ENCODE measurements at regions not wholly inside any gene's neighbourhood (a gene's known extent, or its start where the extent isn't known, plus 50 kb on each side); places are given as distances from the start of the nearest gene placed in this dataset.

- H3K9me3 ChIP-seq (ENCODE audit: insufficient read depth in 2 of 2, low read depth in 1 of 2, low read length in 1 of 2), result no peaks in the 10 kb centered on the region
- no peak overlapping the region for H3K4me3 ChIP-seq (ENCODE audit: extremely low read depth in 1 of 4, insufficient read depth in 2 of 4, low read depth in 3 of 4, low read length in 4 of 4)
- H4K91ac ChIP-seq (replicated peaks; ENCODE audit: insufficient read length, low read length), result no peak overlapping the region
- no peak overlapping the region for H3K56ac ChIP-seq (replicated peaks; ENCODE audit: insufficient read length, low read depth, low read length)
- no peak overlapping the region for H3K18ac ChIP-seq (ENCODE audit: extremely low read depth, low read length)
- no peak overlapping the region for H2BK120ac ChIP-seq (replicated peaks; ENCODE audit: low read depth, low read length)
- H4K20me1 ChIP-seq (replicated peaks in 1 of 2; ENCODE audit: control insufficient read depth in 1 of 2, insufficient read depth in 2 of 2, low read length in 2 of 2), result no peaks in the 10 kb centered on the region
- H3K23me2 ChIP-seq (ENCODE audit: low read depth, low read length), result no peaks in the 10 kb centered on the region
- no peak overlapping the region for H4K5ac ChIP-seq (ENCODE audit: insufficient read length, low read depth, low read length)
- H3K36me3 ChIP-seq (ENCODE audit: control insufficient read depth in 2 of 4, insufficient read depth in 4 of 4, low read length in 3 of 4), result no peaks in the 10 kb centered on the region
- no peak for DNase-seq (ENCODE audit: low read depth in 1 of 2, low spot score in 2 of 2)
- ChIA-PET CTCF (ENCODE audit: partially characterized antibody) (interaction anchor here (1.1 to 1.5 kb wide), 6 partner anchors 12 to 1084 kb away, joined by 3 to 6 read pairs (median 4); partner anchors contain the start of gene RPL22L1), POLR2A (ENCODE audit: partially characterized antibody) (no interaction called here)
- H2AK5ac ChIP-seq (ENCODE audit: low read depth, low read length), result no peak overlapping the region
- peak overlapping the region; percentile 78; the same call in 1 of the 2 replicates for H2AFZ ChIP-seq (ENCODE audit: low read length)
- no peak overlapping the region for H4K8ac ChIP-seq (ENCODE audit: extremely low read depth, insufficient read depth, low read length)
- H3K23ac ChIP-seq (ENCODE audit: insufficient read length), result no peak overlapping the region
- FAIRE-seq, result no peak
- H2BK15ac ChIP-seq (ENCODE audit: low read length), result no peak overlapping the region
- H3K27ac ChIP-seq (ENCODE audit: low read depth, low read length), result no peak overlapping the region
- H2BK20ac ChIP-seq (ENCODE audit: low read length), result no peak overlapping the region
- H3K79me2 ChIP-seq (ENCODE audit: control insufficient read depth in 1 of 2, insufficient read depth in 2 of 2, low read length in 2 of 2), result no peaks in the 10 kb centered on the region
- WGBS, 2 experiments (ENCODE audit: extremely low coverage in 1 of 2, insufficient coverage in 1 of 2, insufficient read length in 1 of 2, insufficient replicate concordance in 2 of 2, low coverage in 1 of 2, low lambda C conversion rate in 2 of 2, missing lambda C conversion rate in 1 of 2), result 86% methylated on average over 7 of the region's 7 CpGs; no CpG with 5 or more reads in 1 of the 2 experiments
- no peak overlapping the region for H3K4ac ChIP-seq (replicated peaks; ENCODE audit: insufficient read length, low read depth, low read length)
- no peak overlapping the region for H2BK12ac ChIP-seq (ENCODE audit: low read depth, low read length)
- H3K14ac ChIP-seq (ENCODE audit: insufficient read length), result no peak overlapping the region
- no peaks in the 10 kb centered on the region for H3K79me1 ChIP-seq (ENCODE audit: low read depth, low read length)
- H3K4me2 ChIP-seq (ENCODE audit: insufficient read depth in 1 of 2, low read depth in 2 of 2, low read length in 2 of 2), result no peak overlapping the region
- no peak for TF ChIP-seq GTF2F1 (IDR thresholded peaks at IDR 0.05; ENCODE audit: borderline replicate concordance, low read depth, low read length)
- no peak for TF ChIP-seq POLR2A (IDR thresholded peaks at IDR 0.05; ENCODE audit: control extremely low read depth in 1 of 2, low read depth in 2 of 2, low read length in 2 of 2)
- no peak for TF ChIP-seq SIX5 (IDR thresholded peaks at IDR 0.05; ENCODE audit: low read depth, low read length)
- no peak for TF ChIP-seq SIN3A (conservative IDR thresholded peaks at IDR 0.05 in 1 of 2, IDR thresholded peaks at IDR 0.05 in 1 of 2; ENCODE audit: low read depth in 1 of 2, low read length in 2 of 2)
- TF ChIP-seq POU5F1 (IDR thresholded peaks at IDR 0.05; ENCODE audit: low read depth, low read length), result no peak
- no peak overlapping the region for H3K9ac ChIP-seq (replicated peaks in 1 of 4; ENCODE audit: extremely low read depth in 1 of 4, low read depth in 3 of 4, low read length in 3 of 4)
- H2BK5ac ChIP-seq (ENCODE audit: low read depth, low read length), result no peak overlapping the region
- H3K27me3 ChIP-seq (replicated peaks in 1 of 4; ENCODE audit: control insufficient read depth in 3 of 4, extremely low read depth in 1 of 4, insufficient read depth in 3 of 4, low read length in 3 of 4), result no peaks in the 10 kb centered on the region
- H3K4me1 ChIP-seq (replicated peaks in 1 of 4; ENCODE audit: control insufficient read depth in 3 of 4, insufficient read depth in 4 of 4, low read length in 3 of 4), result no peaks in the 10 kb centered on the region; a peak in 2 of 7 replicates
These were observed 85.9 kb upstream of the FNDC3B start for GRCh38 chr3:171953301-171954022.

Data from H1 (cell line).